ENCODE measurements at regions not wholly inside any gene's neighbourhood (a gene's known extent, or its start where the extent isn't known, plus 50 kb on each side); places are given as distances from the start of the nearest gene placed in this dataset.

DNA sequence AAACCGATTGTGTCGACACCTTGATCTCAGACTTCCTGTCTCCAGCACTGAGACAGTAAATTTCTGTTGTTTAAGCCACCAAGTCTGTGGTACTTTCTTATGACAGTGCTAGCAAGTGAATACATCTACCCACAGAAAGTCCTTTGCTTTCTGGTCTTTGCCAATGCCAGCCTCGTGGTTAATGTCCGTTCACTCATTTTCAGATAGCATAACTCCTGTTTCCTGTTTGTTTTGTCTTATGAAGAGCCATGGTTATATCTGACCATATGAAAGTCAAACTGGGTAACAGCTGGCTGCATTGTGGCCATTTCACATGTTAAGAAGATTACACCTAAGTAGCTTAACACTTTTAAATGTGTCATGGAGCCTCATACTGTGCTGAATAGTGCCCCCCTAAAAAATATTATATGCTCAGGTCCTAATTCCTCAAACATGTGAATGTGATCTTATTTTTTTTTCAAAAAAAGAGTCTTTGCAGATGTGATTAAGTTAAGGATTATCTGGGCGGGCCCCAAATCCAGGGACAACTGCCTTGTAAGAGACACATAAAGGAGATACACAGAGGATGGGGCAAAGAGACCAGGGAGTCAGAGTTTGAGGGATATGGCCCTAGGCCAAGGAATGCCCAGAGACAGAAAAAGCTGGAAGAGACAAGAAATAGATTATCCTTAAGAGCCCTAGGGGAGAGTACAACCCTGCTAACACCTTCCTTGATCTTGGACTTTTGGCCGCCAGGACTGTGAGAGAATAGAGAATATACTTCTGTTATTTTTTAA is 118.0 kb downstream of the KCNE4 start:
- WGBS: 82% methylated on average over 6 of the region's 6 CpGs
- no peak for DNase-seq (ENCODE audit: extremely low spot score)
- intact Hi-C loops (cut with DNase I): loop anchor here (10.0 kb wide), 1 partner anchor 375 kb away; no protein-coding TSS in a partner anchor
- TF ChIP-seq EP300 (IDR thresholded peaks at IDR 0.05): no peak
- TF ChIP-seq, protein P1, sequence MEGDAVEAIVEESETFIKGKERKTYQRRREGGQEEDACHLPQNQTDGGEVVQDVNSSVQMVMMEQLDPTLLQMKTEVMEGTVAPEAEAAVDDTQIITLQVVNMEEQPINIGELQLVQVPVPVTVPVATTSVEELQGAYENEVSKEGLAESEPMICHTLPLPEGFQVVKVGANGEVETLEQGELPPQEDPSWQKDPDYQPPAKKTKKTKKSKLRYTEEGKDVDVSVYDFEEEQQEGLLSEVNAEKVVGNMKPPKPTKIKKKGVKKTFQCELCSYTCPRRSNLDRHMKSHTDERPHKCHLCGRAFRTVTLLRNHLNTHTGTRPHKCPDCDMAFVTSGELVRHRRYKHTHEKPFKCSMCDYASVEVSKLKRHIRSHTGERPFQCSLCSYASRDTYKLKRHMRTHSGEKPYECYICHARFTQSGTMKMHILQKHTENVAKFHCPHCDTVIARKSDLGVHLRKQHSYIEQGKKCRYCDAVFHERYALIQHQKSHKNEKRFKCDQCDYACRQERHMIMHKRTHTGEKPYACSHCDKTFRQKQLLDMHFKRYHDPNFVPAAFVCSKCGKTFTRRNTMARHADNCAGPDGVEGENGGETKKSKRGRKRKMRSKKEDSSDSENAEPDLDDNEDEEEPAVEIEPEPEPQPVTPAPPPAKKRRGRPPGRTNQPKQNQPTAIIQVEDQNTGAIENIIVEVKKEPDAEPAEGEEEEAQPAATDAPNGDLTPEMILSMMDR (IDR thresholded peaks at IDR 0.05): no peak
- no peak for TF ChIP-seq POLR2AphosphoS5 (IDR thresholded peaks at IDR 0.05)
- no peak for TF ChIP-seq POLR2A (IDR thresholded peaks at IDR 0.05; ENCODE audit: low read depth)
- H3K4me3 ChIP-seq: no peak overlapping the region
- H3K36me3 ChIP-seq: no peaks in the 10 kb centered on the region
- H3K27ac ChIP-seq (replicated peaks in 1 of 4): no peak overlapping the region
- H3K4me1 ChIP-seq: no peaks in the 10 kb centered on the region
- H3K9me3 ChIP-seq: no peaks in the 10 kb centered on the region
- no peaks in the 10 kb centered on the region for H3K27me3 ChIP-seq

DNA sequence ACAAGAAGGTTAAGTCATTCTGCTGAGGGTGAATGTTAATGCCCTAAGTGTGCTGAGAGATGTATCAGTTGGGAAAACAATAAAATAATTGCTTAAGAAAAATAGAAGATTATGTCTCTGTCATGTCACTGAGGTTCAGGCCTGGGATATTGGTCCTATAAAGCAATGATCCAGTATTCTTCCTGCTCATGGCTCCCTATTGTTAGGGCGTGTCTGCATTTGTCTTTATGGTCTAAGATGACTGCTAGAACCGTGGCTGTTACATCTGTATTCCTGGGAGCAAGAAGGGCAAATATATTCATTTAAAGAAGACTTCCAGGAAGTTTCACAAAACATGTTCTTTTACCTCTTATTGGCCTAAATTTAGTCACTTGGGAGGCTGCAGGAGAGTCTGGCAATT is 125.0 kb downstream of the KCNE4 start:
- WGBS: 74% methylated on average over 2 of the region's 2 CpGs
- intact Hi-C loops (cut with DNase I): loop anchor here (10.0 kb wide), 1 partner anchor 368 kb away; no protein-coding TSS in a partner anchor
- Histone ChIP-seq H3K4me1 (peaks cover 0 to 2% (median 0%) of the 10 kb centered on the region in 4 donors), H3K9me3 (no peaks in the 10 kb centered on the region), H3K27ac (replicated peaks in 1 of 4) (no peak overlapping the region), H3K36me3 (no peaks in the 10 kb centered on the region), H3K4me3 (no peak overlapping the region), H3K27me3 (no peaks in the 10 kb centered on the region)
- no peak for TF ChIP-seq POLR2A (IDR thresholded peaks at IDR 0.05; ENCODE audit: low read depth)
- TF ChIP-seq POLR2AphosphoS5 (IDR thresholded peaks at IDR 0.05): no peak
- TF ChIP-seq EP300 (IDR thresholded peaks at IDR 0.05): no peak
- TF ChIP-seq, protein P1 (IDR thresholded peaks at IDR 0.05): no peak
- no peak for DNase-seq (ENCODE audit: extremely low spot score)

DNA sequence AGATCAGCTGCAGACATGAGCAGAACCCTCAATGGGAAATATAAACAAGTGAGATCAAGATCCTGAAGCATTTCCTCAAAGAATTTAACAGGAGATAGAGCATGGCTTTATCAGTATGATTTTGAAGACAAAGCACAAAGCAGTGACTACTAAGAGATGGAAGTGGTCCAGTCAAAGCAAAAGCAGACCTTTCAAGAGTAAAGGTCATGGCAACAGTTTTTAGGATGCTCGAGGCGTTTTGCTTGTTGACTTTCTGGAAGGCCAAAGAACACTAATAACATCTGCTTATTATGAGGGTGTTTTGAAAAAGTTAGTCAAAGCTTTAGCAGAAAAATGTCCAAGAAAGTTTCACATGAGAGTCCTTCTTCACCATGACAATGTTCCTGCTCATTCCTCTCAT is 128.5 kb downstream of the KCNE4 start:
- no peaks in the 10 kb centered on the region for H3K27me3 ChIP-seq
- H3K27ac ChIP-seq (replicated peaks in 1 of 4): no peak overlapping the region
- WGBS: 61% methylated on average over 2 of the region's 2 CpGs
- no peak for DNase-seq (ENCODE audit: extremely low spot score)
- H3K4me3 ChIP-seq: no peak overlapping the region
- peaks cover 0 to 2% (median 0%) of the 10 kb centered on the region in 4 donors for H3K4me1 ChIP-seq
- TF ChIP-seq EP300 (IDR thresholded peaks at IDR 0.05) (no peak), POLR2AphosphoS5 (IDR thresholded peaks at IDR 0.05) (no peak)
- H3K36me3 ChIP-seq: no peaks in the 10 kb centered on the region
- intact Hi-C loops (cut with DNase I): no loop called here
- H3K9me3 ChIP-seq: no peaks in the 10 kb centered on the region

DNA sequence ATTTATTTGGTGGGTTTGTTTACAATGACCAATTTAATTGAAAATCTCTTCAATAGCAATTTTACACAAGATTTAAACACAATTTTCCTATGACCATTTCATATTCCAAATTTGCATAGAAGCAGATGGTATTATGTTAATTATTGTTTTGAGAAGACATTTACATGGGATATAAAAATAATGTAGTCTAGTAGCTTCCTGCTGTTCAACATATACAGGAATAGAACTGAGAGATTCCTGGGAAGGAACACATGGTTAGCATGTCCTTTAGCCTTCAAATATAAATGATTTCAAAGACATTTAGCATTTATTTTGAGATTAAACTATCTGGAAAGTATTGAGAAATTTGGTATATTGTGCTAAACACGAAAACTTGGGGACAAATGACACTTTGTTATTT is 129.6 kb downstream of the KCNE4 start:
- Histone ChIP-seq H3K4me1 (peaks cover 0 to 2% (median 0%) of the 10 kb centered on the region in 4 donors), H3K36me3 (no peaks in the 10 kb centered on the region), H3K27ac (replicated peaks in 1 of 4) (no peak overlapping the region), H3K4me3 (no peak overlapping the region), H3K27me3 (no peaks in the 10 kb centered on the region), H3K9me3 (no peaks in the 10 kb centered on the region)
- WGBS: 73% methylated on average over 1 of the region's 1 CpG
- TF ChIP-seq EP300 (IDR thresholded peaks at IDR 0.05): no peak
- TF ChIP-seq POLR2A (IDR thresholded peaks at IDR 0.05; ENCODE audit: low read depth): no peak
- TF ChIP-seq, protein P1 (IDR thresholded peaks at IDR 0.05): no peak
- no peak for TF ChIP-seq POLR2AphosphoS5 (IDR thresholded peaks at IDR 0.05)
- no peak for DNase-seq (ENCODE audit: extremely low spot score)
- intact Hi-C loops (cut with DNase I): no loop called here

DNA sequence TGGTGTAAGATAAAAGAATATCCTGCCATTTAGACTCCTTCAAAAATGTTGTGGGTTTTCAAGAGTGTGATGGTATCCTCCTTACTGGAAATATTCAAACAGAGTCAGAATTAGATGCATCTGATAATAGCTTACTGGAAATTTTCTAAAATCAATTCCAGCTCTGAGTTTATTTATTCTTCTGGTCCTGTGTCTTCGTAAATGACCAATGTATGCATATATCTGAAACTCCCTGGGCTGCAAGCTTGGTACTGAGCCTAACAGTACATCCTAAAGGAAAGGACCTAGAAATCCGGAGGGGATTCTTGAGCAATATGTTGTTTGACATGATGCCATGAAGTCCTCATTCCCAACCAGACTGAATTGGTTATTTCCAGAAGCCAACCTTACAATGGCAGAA is 130.4 kb downstream of the KCNE4 start:
- WGBS: 86% methylated on average over 2 of the region's 2 CpGs
- Histone ChIP-seq H3K27ac (replicated peaks in 1 of 4) (no peak overlapping the region), H3K9me3 (no peaks in the 10 kb centered on the region), H3K4me3 (no peak overlapping the region), H3K27me3 (no peaks in the 10 kb centered on the region), H3K36me3 (no peaks in the 10 kb centered on the region), H3K4me1 (peaks cover 0 to 2% (median 0%) of the 10 kb centered on the region in 4 donors)
- no peak for DNase-seq (ENCODE audit: extremely low spot score)
- TF ChIP-seq POLR2A (IDR thresholded peaks at IDR 0.05; ENCODE audit: low read depth): no peak
- intact Hi-C loops (cut with DNase I): no loop called here
